NCI-H1105 treated with DMSO at 0.1 percent for 48 hours (cell line): ENCODE measurements at regions not wholly inside any gene's neighbourhood (a gene's known extent, or its start where the extent isn't known, plus 50 kb on each side); places are given as distances from the start of the nearest gene placed in this dataset.
A peak's percentile ranks its signal among the peaks of the same experiment; 100 is the strongest.

Experiments used
- DNase-seq: peaks from one replicate; lab custom pipeline; 2025; lab: John Stamatoyannopoulos, UW

GRCh38 chr16:64167936-64168335 lies 953.9 kb downstream of the CDH11 start:
- DNase-seq = no peak

- DNase-seq = no peak
These were observed 956.5 kb downstream of the CDH11 start for GRCh38 chr16:64165368-64165767.

- DNase-seq = no peak
These were observed 959.1 kb downstream of the CDH11 start for GRCh38 chr16:64162613-64163375.

GRCh38 chr16:64159976-64160375 lies 961.9 kb downstream of the CDH11 start:
- no peak for DNase-seq

- DNase-seq = no peak
These were observed 962.8 kb downstream of the CDH11 start for GRCh38 chr16:64158941-64159588.

GRCh38 chr16:64153718-64154117 lies 968.1 kb downstream of the CDH11 start:
- no peak for DNase-seq

- no peak for DNase-seq
These were observed 969.7 kb downstream of the CDH11 start for GRCh38 chr16:64151990-64152767.

GRCh38 chr16:64150193-64150592 lies 971.7 kb downstream of the CDH11 start:
- DNase-seq = no peak

GRCh38 chr16:64149756-64150155 lies 972.1 kb downstream of the CDH11 start:
- DNase-seq = no peak

- no peak for DNase-seq
These were observed 973.5 kb downstream of the CDH11 start for GRCh38 chr16:64148356-64148755.

GRCh38 chr16:64147941-64148340 lies 973.9 kb downstream of the CDH11 start:
- no peak for DNase-seq

- no peak for DNase-seq
These were observed 977.2 kb downstream of the CDH11 start for GRCh38 chr16:64144617-64145016.

- DNase-seq = no peak
These were observed 983.2 kb downstream of the CDH11 start for GRCh38 chr16:64138621-64139020.

- DNase-seq = no peak
These were observed 983.9 kb downstream of the CDH11 start for GRCh38 chr16:64138006-64138405.

GRCh38 chr16:64136743-64137142 lies 985.1 kb downstream of the CDH11 start:
- DNase-seq = no peak

- DNase-seq = no peak
These were observed 985.5 kb downstream of the CDH11 start for GRCh38 chr16:64136314-64136713.

GRCh38 chr16:64133366-64133765 lies 988.5 kb downstream of the CDH11 start:
- DNase-seq = no peak

GRCh38 chr16:64132759-64133361 lies 989.0 kb downstream of the CDH11 start:
- peak; percentile 38 for DNase-seq

- no peak for DNase-seq
These were observed 989.7 kb downstream of the CDH11 start for GRCh38 chr16:64132190-64132589.

- no peak for DNase-seq
These were observed 990.4 kb downstream of the CDH11 start for GRCh38 chr16:64131423-64131822.

- no peak for DNase-seq
These were observed 991.7 kb downstream of the CDH11 start for GRCh38 chr16:64130140-64130539.

GRCh38 chr16:64122177-64122576 lies 999.7 kb downstream of the CDH11 start:
- no peak for DNase-seq
